ENCODE measurements at regions not wholly inside any gene's neighbourhood (a gene's known extent, or its start where the extent isn't known, plus 50 kb on each side); places are given as distances from the start of the nearest gene placed in this dataset.
"Not testable (repeated sequence)": the region's sequence is repeated elsewhere in the genome, so short reads cannot be mapped to it uniquely, and the experiment has no call there.

GRCh38 chr16:87046235-87046634 lies 271.0 kb downstream of the C16orf95 start:
- no peaks in the 10 kb centered on the region for H3K27me3 ChIP-seq (ENCODE audit: insufficient read depth, low read length, poor library complexity)
- peaks cover 2% of the 10 kb centered on the region for H3K4me1 ChIP-seq (ENCODE audit: control insufficient read depth, low read depth, low read length)
- H3K36me3 ChIP-seq (ENCODE audit: control insufficient read depth, insufficient read depth, low read length), result no peaks in the 10 kb centered on the region
- no peak overlapping the region for H3K9ac ChIP-seq (ENCODE audit: low read length)
- H2BK120ac ChIP-seq (ENCODE audit: low read depth, low read length), result no peak overlapping the region
- H3K79me1 ChIP-seq (ENCODE audit: low read length), result no peaks in the 10 kb centered on the region
- WGBS (ENCODE audit: extremely low coverage, insufficient coverage, low lambda C conversion rate), result no CpG with 5 or more reads among the region's 9 CpGs
- H3K27ac ChIP-seq (ENCODE audit: low read depth, low read length), result no peak overlapping the region
- H4K5ac ChIP-seq (ENCODE audit: low read length), result no peak overlapping the region
- no peak overlapping the region for H3K23ac ChIP-seq (ENCODE audit: low read length)
- no peak overlapping the region for H2BK5ac ChIP-seq (ENCODE audit: low read length)
- H3K4me2 ChIP-seq (ENCODE audit: low read length), result no peak overlapping the region
- peak overlapping the region; percentile 15 for H2AK5ac ChIP-seq (ENCODE audit: low read length)
- no peak overlapping the region for H4K8ac ChIP-seq (ENCODE audit: low read depth, low read length)
- no peak overlapping the region for H3K4ac ChIP-seq (ENCODE audit: low read depth, low read length)
- no peak for DNase-seq
- no peak overlapping the region for H3K4me3 ChIP-seq (ENCODE audit: low read length)
- H2BK15ac ChIP-seq (replicated peaks; ENCODE audit: low read depth), result no peak overlapping the region
- peak overlapping the region; percentile 39 for H3K56ac ChIP-seq (ENCODE audit: low read length)
- H3K18ac ChIP-seq (ENCODE audit: low read length), result no peak overlapping the region
- H3K79me2 ChIP-seq (ENCODE audit: control insufficient read depth, insufficient read depth, low read length), result no peaks in the 10 kb centered on the region

GRCh38 chr16:87047221-87048037 lies 269.8 kb downstream of the C16orf95 start:
- H3K9ac ChIP-seq (ENCODE audit: low read length), result peak overlapping the region; percentile 48
- H4K5ac ChIP-seq (ENCODE audit: low read length), result no peak overlapping the region
- no peak overlapping the region for H3K4ac ChIP-seq (ENCODE audit: low read depth, low read length)
- no peak overlapping the region for H3K27ac ChIP-seq (ENCODE audit: low read depth, low read length)
- H2AK5ac ChIP-seq (ENCODE audit: low read length), result no peak overlapping the region
- H3K27me3 ChIP-seq (ENCODE audit: insufficient read depth, low read length, poor library complexity), result no peaks in the 10 kb centered on the region
- peak overlapping the region; percentile 81 for H2BK5ac ChIP-seq (ENCODE audit: low read length)
- no peak overlapping the region for H2BK120ac ChIP-seq (ENCODE audit: low read depth, low read length)
- peak overlapping the region; percentile 81 for H3K56ac ChIP-seq (ENCODE audit: low read length)
- H3K79me2 ChIP-seq (ENCODE audit: control insufficient read depth, insufficient read depth, low read length), result no peaks in the 10 kb centered on the region
- H3K4me2 ChIP-seq (ENCODE audit: low read length), result no peak overlapping the region
- H2BK15ac ChIP-seq (replicated peaks; ENCODE audit: low read depth), result no peak overlapping the region
- no peak overlapping the region for H3K4me3 ChIP-seq (ENCODE audit: low read length)
- H3K18ac ChIP-seq (ENCODE audit: low read length), result no peak overlapping the region
- H3K36me3 ChIP-seq (ENCODE audit: control insufficient read depth, insufficient read depth, low read length), result no peaks in the 10 kb centered on the region
- peak; percentile 90 for DNase-seq
- no peak overlapping the region for H4K8ac ChIP-seq (ENCODE audit: low read depth, low read length)
- H3K23ac ChIP-seq (ENCODE audit: low read length), result no peak overlapping the region
- peaks cover 2% of the 10 kb centered on the region for H3K4me1 ChIP-seq (ENCODE audit: control insufficient read depth, low read depth, low read length)
- WGBS (ENCODE audit: extremely low coverage, insufficient coverage, low lambda C conversion rate), result no CpG with 5 or more reads among the region's 13 CpGs
- no peaks in the 10 kb centered on the region for H3K79me1 ChIP-seq (ENCODE audit: low read length)

- H3K4me1 ChIP-seq (ENCODE audit: control insufficient read depth, low read depth, low read length), result peaks cover 2% of the 10 kb centered on the region
- no CpG with 5 or more reads among the region's 9 CpGs for WGBS (ENCODE audit: extremely low coverage, insufficient coverage, low lambda C conversion rate)
- H3K79me2 ChIP-seq (ENCODE audit: control insufficient read depth, insufficient read depth, low read length), result no peaks in the 10 kb centered on the region
- H2BK120ac ChIP-seq (ENCODE audit: low read depth, low read length), result no peak overlapping the region
- no peak overlapping the region for H3K4ac ChIP-seq (ENCODE audit: low read depth, low read length)
- H3K18ac ChIP-seq (ENCODE audit: low read length), result no peak overlapping the region
- H2BK15ac ChIP-seq (replicated peaks; ENCODE audit: low read depth), result no peak overlapping the region
- H3K27me3 ChIP-seq (ENCODE audit: insufficient read depth, low read length, poor library complexity), result no peaks in the 10 kb centered on the region
- H3K4me2 ChIP-seq (ENCODE audit: low read length), result no peak overlapping the region
- H2BK5ac ChIP-seq (ENCODE audit: low read length), result no peak overlapping the region
- no peak overlapping the region for H3K27ac ChIP-seq (ENCODE audit: low read depth, low read length)
- H3K79me1 ChIP-seq (ENCODE audit: low read length), result no peaks in the 10 kb centered on the region
- H3K9ac ChIP-seq (ENCODE audit: low read length), result no peak overlapping the region
- DNase-seq, result no peak
- H3K23ac ChIP-seq (ENCODE audit: low read length), result no peak overlapping the region
- H3K36me3 ChIP-seq (ENCODE audit: control insufficient read depth, insufficient read depth, low read length), result no peaks in the 10 kb centered on the region
- no peak overlapping the region for H4K5ac ChIP-seq (ENCODE audit: low read length)
- H2AK5ac ChIP-seq (ENCODE audit: low read length), result no peak overlapping the region
- H4K8ac ChIP-seq (ENCODE audit: low read depth, low read length), result no peak overlapping the region
- H3K4me3 ChIP-seq (ENCODE audit: low read length), result no peak overlapping the region
- H3K56ac ChIP-seq (ENCODE audit: low read length), result peak overlapping the region; percentile 81
Observed at GRCh38 chr16:87048038-87048729, 269.0 kb downstream of the C16orf95 start.

GRCh38 chr16:87048730-87049115 lies 268.5 kb downstream of the C16orf95 start:
- no peak for DNase-seq
- no CpG with 5 or more reads among the region's 8 CpGs for WGBS (ENCODE audit: extremely low coverage, insufficient coverage, low lambda C conversion rate)

GRCh38 chr16:87049216-87049615 lies 268.0 kb downstream of the C16orf95 start:
- WGBS (ENCODE audit: extremely low coverage, insufficient coverage, low lambda C conversion rate), result no CpG with 5 or more reads among the region's 7 CpGs
- H3K4me3 ChIP-seq (ENCODE audit: low read length); H3K18ac ChIP-seq (ENCODE audit: low read length); H3K79me2 ChIP-seq (ENCODE audit: control insufficient read depth, insufficient read depth, low read length); H2BK5ac ChIP-seq (ENCODE audit: low read length); H2AK5ac ChIP-seq (ENCODE audit: low read length); H3K23ac ChIP-seq (ENCODE audit: low read length); H3K27me3 ChIP-seq (ENCODE audit: insufficient read depth, low read length, poor library complexity); H3K79me1 ChIP-seq (ENCODE audit: low read length); H2BK15ac ChIP-seq (replicated peaks; ENCODE audit: low read depth); H3K4me2 ChIP-seq (ENCODE audit: low read length); H3K4me1 ChIP-seq (ENCODE audit: control insufficient read depth, low read depth, low read length); DNase-seq; H3K27ac ChIP-seq (ENCODE audit: low read depth, low read length); H4K8ac ChIP-seq (ENCODE audit: low read depth, low read length); H3K56ac ChIP-seq (ENCODE audit: low read length); H3K4ac ChIP-seq (ENCODE audit: low read depth, low read length); H3K9ac ChIP-seq (ENCODE audit: low read length); H2BK120ac ChIP-seq (ENCODE audit: low read depth, low read length); H3K36me3 ChIP-seq (ENCODE audit: control insufficient read depth, insufficient read depth, low read length); H4K5ac ChIP-seq (ENCODE audit: low read length): not testable (repeated sequence)

More at GRCh38 chr16:87048730-87049115, 268.5 kb downstream of the C16orf95 start:
- no peak overlapping the region for H2BK120ac ChIP-seq (ENCODE audit: low read depth, low read length)
- no peaks in the 10 kb centered on the region for H3K79me2 ChIP-seq (ENCODE audit: control insufficient read depth, insufficient read depth, low read length)
- no peaks in the 10 kb centered on the region for H3K79me1 ChIP-seq (ENCODE audit: low read length)
- peaks cover 2% of the 10 kb centered on the region for H3K4me1 ChIP-seq (ENCODE audit: control insufficient read depth, low read depth, low read length)
- no peak overlapping the region for H4K5ac ChIP-seq (ENCODE audit: low read length)
- no peak overlapping the region for H3K4me3 ChIP-seq (ENCODE audit: low read length)
- H3K4ac ChIP-seq (ENCODE audit: low read depth, low read length), result no peak overlapping the region
- no peak overlapping the region for H3K18ac ChIP-seq (ENCODE audit: low read length)
- no peak overlapping the region for H3K27ac ChIP-seq (ENCODE audit: low read depth, low read length)
- no peaks in the 10 kb centered on the region for H3K27me3 ChIP-seq (ENCODE audit: insufficient read depth, low read length, poor library complexity)
- no peak overlapping the region for H2AK5ac ChIP-seq (ENCODE audit: low read length)
- H3K9ac ChIP-seq (ENCODE audit: low read length), result no peak overlapping the region
- H2BK5ac ChIP-seq (ENCODE audit: low read length), result no peak overlapping the region
- no peak overlapping the region for H3K23ac ChIP-seq (ENCODE audit: low read length)
- no peak overlapping the region for H3K56ac ChIP-seq (ENCODE audit: low read length)
- no peak overlapping the region for H4K8ac ChIP-seq (ENCODE audit: low read depth, low read length)
- no peak overlapping the region for H3K4me2 ChIP-seq (ENCODE audit: low read length)
- H2BK15ac ChIP-seq (replicated peaks; ENCODE audit: low read depth), result no peak overlapping the region
- H3K36me3 ChIP-seq (ENCODE audit: control insufficient read depth, insufficient read depth, low read length), result no peaks in the 10 kb centered on the region
